Peyer's patch (tissue), 4 donors: ENCODE measurements at regions not wholly inside any gene's neighbourhood (a gene's known extent, or its start where the extent isn't known, plus 50 kb on each side); places are given as distances from the start of the nearest gene placed in this dataset.

Source experiments
- CTCF ChIP-seq, 6 experiments: fragments of 450-650 bp in 4 of 6; fragments of 200-600 bp in 2 of 6; sonication (generic) in 1 of 6; IDR thresholded peaks; one replicate each; pipeline ENCODE4 v1.5.1; 2017 to 2019; ENCODE audit warnings: antibody characterized with exemption in 6 of 6, mild to moderate bottlenecking in 3 of 6, moderate library complexity in 1 of 6
- POLR2A ChIP-seq, 2 donors: fragments of 450-650 bp; IDR thresholded peaks; one replicate each; pipeline ENCODE4 v1.5.1; 2017; ENCODE audit warnings: antibody characterized with exemption in 2 of 2, mild to moderate bottlenecking in 2 of 2, moderate library complexity in 2 of 2

GRCh38 chr3:66598168-66598567 is 97.3 kb upstream of the LRIG1 start:
- TF ChIP-seq POLR2A (IDR thresholded peaks at IDR 0.05) (no peak), CTCF (IDR thresholded peaks at IDR 0.05) (no peak)
